ENCODE measurements at regions not wholly inside any gene's neighbourhood (a gene's known extent, or its start where the extent isn't known, plus 50 kb on each side); places are given as distances from the start of the nearest gene placed in this dataset.

DNA sequence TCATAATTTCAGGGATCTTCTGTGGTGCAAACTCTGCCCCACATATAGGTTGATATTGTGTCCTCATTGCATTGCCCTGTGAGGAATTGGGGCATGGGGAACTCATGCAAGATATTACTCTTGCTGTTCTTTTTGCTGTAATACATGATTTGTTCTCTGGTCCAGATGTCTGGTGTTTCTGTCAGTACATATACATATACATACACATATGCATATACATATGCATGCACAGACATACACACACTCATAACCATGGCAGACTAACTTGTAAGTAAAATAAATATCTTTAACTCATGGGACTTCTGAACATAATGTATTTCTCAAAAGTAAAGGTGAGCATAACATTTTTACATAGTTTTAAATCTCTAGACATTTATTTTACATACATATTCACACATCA lies 438.3 kb downstream of the CD109 start:
- ChIA-PET CTCF (ENCODE audit: low intra/inter-chr PET ratio) (no interaction called here), POLR2A (no interaction called here)
- no TSS peak for BruUV-seq (replicated peaks)
- Histone ChIP-seq H3K4me1 (replicated peaks in 1 of 2; ENCODE audit: control insufficient read depth in 2 of 2, insufficient read depth in 2 of 2, low read length in 2 of 2) (no peaks in the 10 kb centered on the region), H3K79me2 (ENCODE audit: control insufficient read depth, insufficient read depth, low read length) (no peaks in the 10 kb centered on the region), H3K27ac (ENCODE audit: extremely low read depth, low read depth, low read length) (no peak overlapping the region), H3K9ac (ENCODE audit: insufficient read depth in 1 of 2, low read depth in 2 of 2, low read length in 2 of 2) (no peak overlapping the region), H3K4me2 (ENCODE audit: insufficient read depth, low read length) (no peak overlapping the region), H4K20me1 (replicated peaks; ENCODE audit: control insufficient read depth, insufficient read depth, low read length) (no peaks in the 10 kb centered on the region), H3K9me1 (ENCODE audit: control insufficient read depth, insufficient read depth, low read length) (no peaks in the 10 kb centered on the region), H2AFZ (ENCODE audit: low read depth, low read length) (no peak overlapping the region), H3K36me3 (ENCODE audit: control insufficient read depth, insufficient read depth, low read length) (no peaks in the 10 kb centered on the region), H3K27me3 (ENCODE audit: control insufficient read depth in 2 of 2, insufficient read depth in 2 of 2, low read length in 2 of 2) (no peaks in the 10 kb centered on the region), H3K4me3 (no peak overlapping the region), H3K9me3 (replicated peaks; ENCODE audit: control insufficient read depth, insufficient read depth, low read depth, low read length) (no peaks in the 10 kb centered on the region)
- ATAC-seq (no peak), DNase-seq (ENCODE audit: extremely low read depth in 1 of 4, low spot score in 3 of 4) (no peak), FAIRE-seq (no peak)
- in situ Hi-C loops (cut with MboI) (no loop called here), intact Hi-C loops (cut with micrococcal nuclease) (no loop called here)
- TF ChIP-seq MEF2A (IDR thresholded peaks at IDR 0.05; ENCODE audit: control insufficient read depth, low read depth, low read length) (no peak), ZNF311 (CRISPR knock-in tag; IDR thresholded peaks at IDR 0.05) (no peak), FOXM1 (IDR thresholded peaks at IDR 0.05; ENCODE audit: low read depth) (no peak), FOXM1 (CRISPR knock-in tag; IDR thresholded peaks at IDR 0.05; ENCODE audit: low read depth) (no peak), CC2D1A (IDR thresholded peaks at IDR 0.05) (no peak), POLR2AphosphoS5 (IDR thresholded peaks at IDR 0.05; ENCODE audit: control insufficient read depth, insufficient read depth, low read depth, low read length) (no peak), SRSF1 (IDR thresholded peaks at IDR 0.05; ENCODE audit: low read depth, low read length) (no peak), NFIC (IDR thresholded peaks at IDR 0.05) (no peak), SRSF9 (IDR thresholded peaks at IDR 0.05; ENCODE audit: borderline replicate concordance, low read depth, low read length) (no peak), BHLHE40 (IDR thresholded peaks at IDR 0.05; ENCODE audit: low read length) (no peak), RBM14 (IDR thresholded peaks at IDR 0.05; ENCODE audit: borderline replicate concordance, insufficient read depth, low read depth, low read length) (no peak), MYC (IDR thresholded peaks at IDR 0.05; ENCODE audit: low read depth, low read length) (no peak), MYC (CRISPR knock-in tag; IDR thresholded peaks at IDR 0.05; ENCODE audit: borderline replicate concordance, low read depth) (no peak), MED1 (CRISPR knock-in tag; IDR thresholded peaks at IDR 0.05; ENCODE audit: borderline replicate concordance) (no peak), STAT5B (CRISPR knock-in tag; IDR thresholded peaks at IDR 0.05) (no peak)
- TF ChIP-seq, protein P1, sequence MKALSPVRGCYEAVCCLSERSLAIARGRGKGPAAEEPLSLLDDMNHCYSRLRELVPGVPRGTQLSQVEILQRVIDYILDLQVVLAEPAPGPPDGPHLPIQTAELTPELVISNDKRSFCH (CRISPR knock-in tag; IDR thresholded peaks at IDR 0.05): no peak
- TF ChIP-seq, protein P1 (tag; IDR thresholded peaks at IDR 0.05): no peak
- TF ChIP-seq, protein P2, sequence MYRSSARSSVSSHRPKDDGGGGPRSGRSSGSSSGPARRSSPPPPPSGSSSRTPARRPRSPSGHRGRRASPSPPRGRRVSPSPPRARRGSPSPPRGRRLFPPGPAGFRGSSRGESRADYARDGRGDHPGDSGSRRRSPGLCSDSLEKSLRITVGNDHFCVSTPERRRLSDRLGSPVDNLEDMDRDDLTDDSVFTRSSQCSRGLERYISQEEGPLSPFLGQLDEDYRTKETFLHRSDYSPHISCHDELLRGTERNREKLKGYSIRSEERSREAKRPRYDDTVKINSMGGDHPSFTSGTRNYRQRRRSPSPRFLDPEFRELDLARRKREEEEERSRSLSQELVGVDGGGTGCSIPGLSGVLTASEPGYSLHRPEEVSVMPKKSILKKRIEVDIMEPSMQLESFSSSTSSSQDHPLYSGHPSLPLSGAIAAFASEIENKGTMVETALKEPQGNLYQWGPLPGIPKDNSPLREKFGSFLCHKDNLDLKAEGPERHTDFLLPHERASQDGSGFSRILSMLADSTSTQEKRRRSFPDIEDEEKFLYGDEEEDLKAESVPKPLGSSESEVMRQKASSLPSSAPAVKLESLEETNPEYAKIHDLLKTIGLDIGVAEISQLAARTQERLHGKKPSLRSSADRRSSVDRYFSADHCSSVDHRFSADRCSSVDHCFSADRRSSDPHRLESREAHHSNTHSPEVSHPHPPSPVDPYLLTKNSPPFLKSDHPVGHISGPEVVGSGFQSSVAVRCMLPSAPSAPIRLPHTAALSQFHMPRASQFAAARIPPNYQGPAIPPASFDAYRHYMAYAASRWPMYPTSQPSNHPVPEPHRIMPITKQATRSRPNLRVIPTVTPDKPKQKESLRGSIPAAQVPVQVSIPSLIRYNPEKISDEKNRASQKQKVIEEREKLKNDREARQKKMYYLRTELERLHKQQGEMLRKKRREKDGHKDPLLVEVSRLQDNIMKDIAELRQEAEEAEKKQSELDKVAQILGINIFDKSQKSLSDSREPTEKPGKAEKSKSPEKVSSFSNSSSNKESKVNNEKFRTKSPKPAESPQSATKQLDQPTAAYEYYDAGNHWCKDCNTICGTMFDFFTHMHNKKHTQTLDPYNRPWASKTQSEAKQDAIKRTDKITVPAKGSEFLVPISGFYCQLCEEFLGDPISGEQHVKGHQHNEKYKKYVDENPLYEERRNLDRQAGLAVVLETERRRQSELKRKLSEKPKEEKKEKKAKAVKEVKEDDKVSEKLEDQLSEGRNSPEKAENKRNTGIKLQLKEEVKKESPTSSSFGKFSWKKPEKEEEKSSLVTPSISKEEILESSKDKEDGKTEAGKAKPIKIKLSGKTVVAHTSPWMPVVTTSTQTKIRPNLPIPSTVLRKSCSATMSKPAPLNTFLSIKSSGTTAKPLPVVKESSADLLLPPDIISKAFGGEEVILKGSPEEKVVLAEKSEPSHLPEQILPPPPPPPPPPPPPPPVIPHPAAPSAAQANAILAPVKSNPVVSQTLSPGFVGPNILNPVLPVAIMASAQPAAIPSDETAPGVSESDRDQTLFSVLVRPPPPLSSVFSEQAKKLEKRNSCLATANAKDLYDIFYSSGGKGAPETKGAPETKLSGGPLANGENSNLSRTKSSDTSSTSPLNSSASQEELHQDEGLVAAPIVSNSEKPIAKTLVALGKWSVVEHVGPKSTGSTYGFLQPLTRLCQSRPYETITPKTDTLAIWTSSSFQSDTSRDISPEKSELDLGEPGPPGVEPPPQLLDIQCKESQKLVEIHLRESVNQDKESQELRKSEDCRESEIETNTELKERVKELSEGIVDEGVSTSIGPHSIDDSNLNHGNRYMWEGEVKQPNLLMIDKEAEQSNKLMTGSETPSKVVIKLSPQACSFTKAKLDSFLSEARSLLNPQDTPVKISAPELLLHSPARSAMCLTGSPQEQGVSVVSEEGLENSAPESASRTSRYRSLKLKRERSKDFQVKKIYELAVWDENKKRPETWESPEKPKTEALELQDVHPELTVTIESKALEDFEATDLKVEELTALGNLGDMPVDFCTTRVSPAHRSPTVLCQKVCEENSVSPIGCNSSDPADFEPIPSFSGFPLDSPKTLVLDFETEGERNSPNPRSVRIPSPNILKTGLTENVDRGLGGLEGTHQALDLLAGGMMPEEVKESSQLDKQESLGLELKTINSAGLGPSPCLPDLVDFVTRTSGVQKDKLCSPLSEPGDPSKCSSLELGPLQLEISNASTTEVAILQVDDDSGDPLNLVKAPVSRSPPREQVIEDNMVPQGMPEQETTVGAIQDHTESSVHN (IDR thresholded peaks at IDR 0.05; ENCODE audit: borderline replicate concordance in 1 of 2, low read depth in 1 of 2): no peak

Data from K562 (cell line).